C4-2B (cell line): ENCODE measurements at regions not wholly inside any gene's neighbourhood (a gene's known extent, or its start where the extent isn't known, plus 50 kb on each side); places are given as distances from the start of the nearest gene placed in this dataset.

Experiments used
- CTCF ChIP-seq: fragments of 450-650 bp; conservative IDR thresholded peaks from 2 replicates; pipeline ENCODE4 v1.5.1; 2017; ENCODE audit warnings: mild to moderate bottlenecking
- ZFX ChIP-seq: fragments of 450-650 bp; IDR thresholded peaks from 2 replicates; pipeline ENCODE4 v1.6.1; 2017

DNA sequence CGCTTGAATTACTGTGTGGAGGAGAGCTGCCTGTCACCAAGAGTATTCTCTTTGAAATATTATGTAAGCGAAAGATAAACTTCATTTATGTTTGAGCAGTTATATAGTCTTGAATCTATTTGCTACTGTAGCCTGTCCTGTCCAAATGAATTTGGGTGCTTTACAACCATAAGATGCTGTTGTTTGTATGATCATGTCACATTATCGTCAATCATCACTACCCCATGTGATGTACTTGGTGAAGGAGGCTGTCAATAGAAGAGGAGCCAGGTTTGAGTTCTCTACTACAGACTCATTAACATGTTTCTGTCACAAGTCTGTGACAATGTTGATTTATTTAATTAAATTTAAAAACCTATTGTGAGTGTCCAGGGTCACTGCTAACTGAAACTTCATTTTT is 403.3 kb upstream of the MEF2C start:
- TF ChIP-seq CTCF (no peak), ZFX (no peak)
